ENCODE measurements at regions not wholly inside any gene's neighbourhood (a gene's known extent, or its start where the extent isn't known, plus 50 kb on each side); places are given as distances from the start of the nearest gene placed in this dataset.

GRCh38 chr13:110024645-110024980 is 238.2 kb upstream of the IRS2 start:
- TF ChIP-seq CTCF (IDR thresholded peaks at IDR 0.05 in 8 of 11, conservative IDR thresholded peaks at IDR 0.05 in 3 of 11) (no peak), POLR2AphosphoS5 (IDR thresholded peaks at IDR 0.05) (no peak), POLR2A (IDR thresholded peaks at IDR 0.05) (no peak)
